ENCODE measurements at regions not wholly inside any gene's neighbourhood (a gene's known extent, or its start where the extent isn't known, plus 50 kb on each side); places are given as distances from the start of the nearest gene placed in this dataset.

- no peak for DNase-seq
Observed at GRCh38 chr12:60052483-60052882, 456.7 kb downstream of the SLC16A7 start.

- no peak for DNase-seq
Observed at GRCh38 chr12:60059180-60059579, 463.4 kb downstream of the SLC16A7 start.

- no peak for DNase-seq
Observed at GRCh38 chr12:60066655-60067054, 470.8 kb downstream of the SLC16A7 start.

GRCh38 chr12:60070552-60070951 lies 474.7 kb downstream of the SLC16A7 start:
- DNase-seq: no peak

- no peak for DNase-seq
Observed at GRCh38 chr12:60071759-60072191, 475.9 kb downstream of the SLC16A7 start.

GRCh38 chr12:60072911-60073310 lies 477.1 kb downstream of the SLC16A7 start:
- DNase-seq: no peak

- no peak for DNase-seq
Observed at GRCh38 chr12:60075091-60075490, 479.3 kb downstream of the SLC16A7 start.

GRCh38 chr12:60078026-60078425 lies 482.2 kb downstream of the SLC16A7 start:
- DNase-seq: no peak

- DNase-seq: no peak
Observed at GRCh38 chr12:60093428-60093827, 497.6 kb downstream of the SLC16A7 start.

GRCh38 chr12:60094436-60094835 lies 498.6 kb downstream of the SLC16A7 start:
- no peak for DNase-seq

GRCh38 chr12:60096727-60097126 lies 500.9 kb downstream of the SLC16A7 start:
- no peak for DNase-seq

GRCh38 chr12:60100160-60100559 lies 504.3 kb downstream of the SLC16A7 start:
- no peak for DNase-seq

- no peak for DNase-seq
Observed at GRCh38 chr12:60100852-60101251, 505.0 kb downstream of the SLC16A7 start.

- no peak for DNase-seq
Observed at GRCh38 chr12:60101715-60102114, 505.9 kb downstream of the SLC16A7 start.

- DNase-seq: no peak
Observed at GRCh38 chr12:60106214-60106613, 510.4 kb downstream of the SLC16A7 start.

GRCh38 chr12:60107992-60108391 lies 512.2 kb downstream of the SLC16A7 start:
- DNase-seq: no peak

GRCh38 chr12:60112063-60112462 lies 516.2 kb downstream of the SLC16A7 start:
- no peak for DNase-seq

- DNase-seq: no peak
Observed at GRCh38 chr12:60112763-60113162, 516.9 kb downstream of the SLC16A7 start.

GRCh38 chr12:60114169-60114568 lies 518.3 kb downstream of the SLC16A7 start:
- no peak for DNase-seq

GRCh38 chr12:60119327-60119726 lies 523.5 kb downstream of the SLC16A7 start:
- no peak for DNase-seq

- no peak for DNase-seq
Observed at GRCh38 chr12:60120199-60120598, 524.4 kb downstream of the SLC16A7 start.

- DNase-seq: no peak
Observed at GRCh38 chr12:60123557-60123956, 527.7 kb downstream of the SLC16A7 start.

- no peak for DNase-seq
Observed at GRCh38 chr12:60137513-60137912, 541.7 kb downstream of the SLC16A7 start.

GRCh38 chr12:60138526-60138925 lies 542.7 kb downstream of the SLC16A7 start:
- DNase-seq: no peak

GRCh38 chr12:60144395-60144794 lies 548.6 kb downstream of the SLC16A7 start:
- no peak for DNase-seq

- no peak for DNase-seq
Observed at GRCh38 chr12:60148109-60148508, 552.3 kb downstream of the SLC16A7 start.

All from NCI-H1105 (cell line).